Nephron progenitor cell (in vitro differentiated cells): ENCODE measurements at regions not wholly inside any gene's neighbourhood (a gene's known extent, or its start where the extent isn't known, plus 50 kb on each side); places are given as distances from the start of the nearest gene placed in this dataset.

Experiments used
- DNase-seq: peaks from one replicate; pipeline ENCODE4 v3.0.0; 2021
- H3K27ac Mint-ChIP-seq: 2 replicates; pipeline ENCODE4 v1.8.0; 2021; ENCODE audit warnings: mild to moderate bottlenecking, moderate library complexity, mixed read lengths
- H3K27me3 Mint-ChIP-seq: 2 replicates; pipeline ENCODE4 v1.8.0; 2021; ENCODE audit warnings: mild to moderate bottlenecking, low read depth, mixed read lengths; ENCODE audit not compliant: poor library complexity
- H3K36me3 Mint-ChIP-seq: 2 replicates; pipeline ENCODE4 v1.8.0; 2021; ENCODE audit warnings: low read depth, mixed read lengths
- H3K4me1 Mint-ChIP-seq: 2 replicates; pipeline ENCODE4 v1.8.0; 2021; ENCODE audit warnings: mixed read lengths
- H3K4me3 Mint-ChIP-seq: 2 replicates; pipeline ENCODE4 v1.8.0; 2021; ENCODE audit warnings: mild to moderate bottlenecking, moderate library complexity, mixed read lengths
- H3K9me3 Mint-ChIP-seq: 2 replicates; pipeline ENCODE4 v1.8.0; 2021; ENCODE audit warnings: mild to moderate bottlenecking, moderate library complexity, mixed read lengths
- CTCF ChIP-seq: fragments of 200-600 bp; sonication (generic); IDR thresholded peaks from 2 replicates; pipeline ENCODE4 v1.5.0; 2021; ENCODE audit warnings: antibody characterized with exemption

GRCh38 chr2:8102470-8102869 is 579.4 kb upstream of the ID2 start:
- no peak for TF ChIP-seq CTCF
- Mint-ChIP-seq H3K4me3 (no peak overlapping the region), H3K27ac (no peak overlapping the region), H3K4me1 (peaks cover 13% of the 10 kb centered on the region), H3K36me3 (no peaks in the 10 kb centered on the region), H3K27me3 (peaks cover 8% of the 10 kb centered on the region), H3K9me3 (peaks cover 2% of the 10 kb centered on the region)
- no peak for DNase-seq

- H3K27ac Mint-ChIP-seq, result no peak overlapping the region
- H3K4me3 Mint-ChIP-seq, result no peak overlapping the region
- H3K4me1 Mint-ChIP-seq, result peaks cover 20% of the 10 kb centered on the region
- TF ChIP-seq CTCF, result no peak
- peaks cover 8% of the 10 kb centered on the region for H3K27me3 Mint-ChIP-seq
- DNase-seq, result no peak
- no peaks in the 10 kb centered on the region for H3K36me3 Mint-ChIP-seq
- H3K9me3 Mint-ChIP-seq, result no peaks in the 10 kb centered on the region
These were observed 578.7 kb upstream of the ID2 start for GRCh38 chr2:8103085-8103708.

- Mint-ChIP-seq H3K4me1 (peaks cover 15% of the 10 kb centered on the region), H3K9me3 (peaks cover 13% of the 10 kb centered on the region), H3K4me3 (no peak overlapping the region), H3K27me3 (peaks cover 13% of the 10 kb centered on the region), H3K36me3 (no peaks in the 10 kb centered on the region), H3K27ac (no peak overlapping the region)
- no peak for TF ChIP-seq CTCF
- DNase-seq, result no peak
These were observed 574.7 kb upstream of the ID2 start for GRCh38 chr2:8107150-8107549.

GRCh38 chr2:8107621-8108378 is 574.1 kb upstream of the ID2 start:
- no peaks in the 10 kb centered on the region for H3K36me3 Mint-ChIP-seq
- TF ChIP-seq CTCF, result no peak
- no peak overlapping the region for H3K4me3 Mint-ChIP-seq
- peaks cover 13% of the 10 kb centered on the region for H3K9me3 Mint-ChIP-seq
- H3K27me3 Mint-ChIP-seq, result peaks cover 13% of the 10 kb centered on the region
- DNase-seq, result no peak
- H3K27ac Mint-ChIP-seq, result peak overlapping the region; percentile 55
- H3K4me1 Mint-ChIP-seq, result peaks cover 10% of the 10 kb centered on the region

GRCh38 chr2:8110716-8111115 is 571.1 kb upstream of the ID2 start:
- no peak for DNase-seq
- H3K9me3 Mint-ChIP-seq, result peaks cover 13% of the 10 kb centered on the region
- no peak overlapping the region for H3K4me3 Mint-ChIP-seq
- H3K36me3 Mint-ChIP-seq, result no peaks in the 10 kb centered on the region
- H3K27me3 Mint-ChIP-seq, result peaks cover 6% of the 10 kb centered on the region
- H3K27ac Mint-ChIP-seq, result no peak overlapping the region
- H3K4me1 Mint-ChIP-seq, result peaks cover 10% of the 10 kb centered on the region
- TF ChIP-seq CTCF, result no peak

GRCh38 chr2:8111193-8111592 is 570.7 kb upstream of the ID2 start:
- peaks cover 6% of the 10 kb centered on the region for H3K27me3 Mint-ChIP-seq
- H3K4me3 Mint-ChIP-seq, result no peak overlapping the region
- H3K4me1 Mint-ChIP-seq, result peaks cover 14% of the 10 kb centered on the region
- no peak for DNase-seq
- H3K36me3 Mint-ChIP-seq, result no peaks in the 10 kb centered on the region
- H3K9me3 Mint-ChIP-seq, result peaks cover 13% of the 10 kb centered on the region
- H3K27ac Mint-ChIP-seq, result no peak overlapping the region
- no peak for TF ChIP-seq CTCF
